Brain microvascular endothelial cell (primary cell): ENCODE measurements at regions not wholly inside any gene's neighbourhood (a gene's known extent, or its start where the extent isn't known, plus 50 kb on each side); places are given as distances from the start of the nearest gene placed in this dataset.

Experiments used
- DNase-seq: peaks from one replicate; pipeline ENCODE4 v3.0.0-alpha.2; 2020
- H3K27ac ChIP-seq: fragments of 250-450 bp; sonication (Bioruptor Pico); 2 replicates; pipeline ENCODE4 v1.5.1; 2020; ENCODE audit warnings: mild to moderate bottlenecking, moderate library complexity
- H3K27me3 ChIP-seq: fragments of 250-450 bp; sonication (Bioruptor Pico); replicated peaks from 2 replicates; pipeline ENCODE4 v1.5.1; 2020; ENCODE audit warnings: mild to moderate bottlenecking
- H3K36me3 ChIP-seq: fragments of 250-450 bp; sonication (Bioruptor Pico); replicated peaks from 2 replicates; pipeline ENCODE4 v1.5.1; 2020; ENCODE audit warnings: mild to moderate bottlenecking
- H3K4me3 ChIP-seq: 2 replicates; pipeline ENCODE4 v1.5.1; 2011; ENCODE audit warnings: low read depth, mild to moderate bottlenecking, control low read depth, low read length, moderate library complexity
- in situ Hi-C: cut with HindIII; loops from 2 replicates; pipeline ENCODE4 v1.10.0; 2017; ENCODE audit warnings: low sequenced_read_pairs, low pct_ligation_motif_present
- TF ChIP-seq, protein P1 (sequence below): IDR thresholded peaks from 2 replicates; pipeline ENCODE4 v1.5.1; 2011; ENCODE audit warnings: low read depth, mild to moderate bottlenecking, moderate library complexity, low read length, control low read depth, inconsistent platforms; ENCODE audit errors: missing control alignments

DNA sequence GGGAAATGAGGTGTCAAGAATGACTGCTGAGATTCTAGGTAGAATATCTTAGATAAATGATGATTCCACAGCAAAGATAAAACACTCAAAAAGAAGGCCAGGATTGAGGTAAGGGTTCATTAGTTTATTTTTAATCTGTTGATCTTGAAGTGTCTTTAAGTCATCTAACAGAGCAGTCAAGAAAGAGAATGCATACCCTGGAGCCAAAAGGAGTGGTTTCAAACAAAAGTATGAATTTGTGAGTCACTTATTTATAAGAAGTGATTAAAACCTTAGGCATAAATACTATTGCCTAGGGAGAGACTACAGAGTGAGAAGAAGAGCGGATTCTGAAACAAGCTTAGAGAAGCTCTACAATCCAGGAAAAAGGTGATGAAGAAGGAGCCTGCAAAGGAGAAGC is 541.0 kb downstream of the DTWD2 start:
- H3K27me3 ChIP-seq: no peaks in the 10 kb centered on the region
- H3K36me3 ChIP-seq: no peaks in the 10 kb centered on the region
- DNase-seq: no peak
- no peak overlapping the region for H3K4me3 ChIP-seq
- TF ChIP-seq, protein P1, sequence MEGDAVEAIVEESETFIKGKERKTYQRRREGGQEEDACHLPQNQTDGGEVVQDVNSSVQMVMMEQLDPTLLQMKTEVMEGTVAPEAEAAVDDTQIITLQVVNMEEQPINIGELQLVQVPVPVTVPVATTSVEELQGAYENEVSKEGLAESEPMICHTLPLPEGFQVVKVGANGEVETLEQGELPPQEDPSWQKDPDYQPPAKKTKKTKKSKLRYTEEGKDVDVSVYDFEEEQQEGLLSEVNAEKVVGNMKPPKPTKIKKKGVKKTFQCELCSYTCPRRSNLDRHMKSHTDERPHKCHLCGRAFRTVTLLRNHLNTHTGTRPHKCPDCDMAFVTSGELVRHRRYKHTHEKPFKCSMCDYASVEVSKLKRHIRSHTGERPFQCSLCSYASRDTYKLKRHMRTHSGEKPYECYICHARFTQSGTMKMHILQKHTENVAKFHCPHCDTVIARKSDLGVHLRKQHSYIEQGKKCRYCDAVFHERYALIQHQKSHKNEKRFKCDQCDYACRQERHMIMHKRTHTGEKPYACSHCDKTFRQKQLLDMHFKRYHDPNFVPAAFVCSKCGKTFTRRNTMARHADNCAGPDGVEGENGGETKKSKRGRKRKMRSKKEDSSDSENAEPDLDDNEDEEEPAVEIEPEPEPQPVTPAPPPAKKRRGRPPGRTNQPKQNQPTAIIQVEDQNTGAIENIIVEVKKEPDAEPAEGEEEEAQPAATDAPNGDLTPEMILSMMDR: no peak
- in situ Hi-C loops: no loop called here
- no peak overlapping the region for H3K27ac ChIP-seq

GRCh38 chr5:118441956-118442355 is 546.4 kb downstream of the DTWD2 start:
- in situ Hi-C loops: no loop called here
- Histone ChIP-seq H3K27ac (no peak overlapping the region), H3K36me3 (no peaks in the 10 kb centered on the region), H3K27me3 (no peaks in the 10 kb centered on the region), H3K4me3 (no peak overlapping the region)
- DNase-seq: no peak
- TF ChIP-seq, protein P1: no peak

GRCh38 chr5:118441034-118441433 is 547.3 kb downstream of the DTWD2 start:
- no peak for DNase-seq
- H3K36me3 ChIP-seq: no peaks in the 10 kb centered on the region
- H3K27ac ChIP-seq: no peak overlapping the region
- H3K27me3 ChIP-seq: no peaks in the 10 kb centered on the region
- in situ Hi-C loops: no loop called here
- TF ChIP-seq, protein P1: no peak
- no peak overlapping the region for H3K4me3 ChIP-seq

GRCh38 chr5:118440496-118440895 is 547.9 kb downstream of the DTWD2 start:
- DNase-seq: no peak
- TF ChIP-seq, protein P1: no peak
- H3K4me3 ChIP-seq: no peak overlapping the region
- H3K27ac ChIP-seq: no peak overlapping the region
- in situ Hi-C loops: no loop called here
- H3K36me3 ChIP-seq: no peaks in the 10 kb centered on the region
- H3K27me3 ChIP-seq: no peaks in the 10 kb centered on the region

- Histone ChIP-seq H3K4me3 (no peak overlapping the region), H3K27me3 (no peaks in the 10 kb centered on the region), H3K36me3 (no peaks in the 10 kb centered on the region), H3K27ac (no peak overlapping the region)
- in situ Hi-C loops: no loop called here
- no peak for DNase-seq
- TF ChIP-seq, protein P1: no peak
Observed at GRCh38 chr5:118439831-118440230, 548.5 kb downstream of the DTWD2 start.

- no peaks in the 10 kb centered on the region for H3K27me3 ChIP-seq
- no peaks in the 10 kb centered on the region for H3K36me3 ChIP-seq
- TF ChIP-seq, protein P1: no peak
- no peak for DNase-seq
- no peak overlapping the region for H3K4me3 ChIP-seq
- no peak overlapping the region for H3K27ac ChIP-seq
- in situ Hi-C loops: no loop called here
Observed at GRCh38 chr5:118435131-118435530, 553.2 kb downstream of the DTWD2 start.
